ENCODE measurements at regions not wholly inside any gene's neighbourhood (a gene's known extent, or its start where the extent isn't known, plus 50 kb on each side); places are given as distances from the start of the nearest gene placed in this dataset. TPM values are rescaled to one million over a fixed set of nuclear protein-coding genes. Genes with fewer than 3 reads are reported as not detected.

Small RNAs in the stretch of these regions (small RNA-seq; reads per million reads assigned to genes)
- not detected for gene AL157371.1
